ENCODE measurements at regions not wholly inside any gene's neighbourhood (a gene's known extent, or its start where the extent isn't known, plus 50 kb on each side); places are given as distances from the start of the nearest gene placed in this dataset.

DNA sequence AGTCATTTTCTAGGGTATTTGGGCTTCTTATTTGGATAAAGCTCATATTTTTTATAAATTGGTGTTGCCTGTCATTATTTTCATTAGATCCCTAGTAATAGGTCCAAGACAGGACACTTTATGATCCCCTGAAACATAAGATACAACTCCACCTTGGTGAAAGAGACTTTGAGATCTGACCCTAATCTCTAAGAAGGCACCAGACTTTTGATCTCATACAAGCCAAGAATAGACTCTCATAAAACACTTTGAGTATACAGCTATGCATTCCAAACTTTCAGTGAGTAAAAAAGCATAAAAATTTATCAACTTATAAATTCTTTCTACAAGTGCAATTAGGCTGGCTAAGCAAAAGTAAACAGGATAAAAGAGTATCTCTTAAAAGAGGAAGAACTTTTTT lies 451.2 kb downstream of the MN1 start:
- Histone ChIP-seq H3K4me3 (no peak overlapping the region), H3K9me3 (peaks cover 4% of the 10 kb centered on the region), H3K36me3 (ENCODE audit: low read depth) (no peaks in the 10 kb centered on the region), H3K4me1 (ENCODE audit: low read depth) (no peaks in the 10 kb centered on the region)
- intact Hi-C loops (cut with DNase I, micrococcal nuclease): no loop called here
- DNase-seq (no peak), ATAC-seq (no peak)
- TF ChIP-seq, protein P1, sequence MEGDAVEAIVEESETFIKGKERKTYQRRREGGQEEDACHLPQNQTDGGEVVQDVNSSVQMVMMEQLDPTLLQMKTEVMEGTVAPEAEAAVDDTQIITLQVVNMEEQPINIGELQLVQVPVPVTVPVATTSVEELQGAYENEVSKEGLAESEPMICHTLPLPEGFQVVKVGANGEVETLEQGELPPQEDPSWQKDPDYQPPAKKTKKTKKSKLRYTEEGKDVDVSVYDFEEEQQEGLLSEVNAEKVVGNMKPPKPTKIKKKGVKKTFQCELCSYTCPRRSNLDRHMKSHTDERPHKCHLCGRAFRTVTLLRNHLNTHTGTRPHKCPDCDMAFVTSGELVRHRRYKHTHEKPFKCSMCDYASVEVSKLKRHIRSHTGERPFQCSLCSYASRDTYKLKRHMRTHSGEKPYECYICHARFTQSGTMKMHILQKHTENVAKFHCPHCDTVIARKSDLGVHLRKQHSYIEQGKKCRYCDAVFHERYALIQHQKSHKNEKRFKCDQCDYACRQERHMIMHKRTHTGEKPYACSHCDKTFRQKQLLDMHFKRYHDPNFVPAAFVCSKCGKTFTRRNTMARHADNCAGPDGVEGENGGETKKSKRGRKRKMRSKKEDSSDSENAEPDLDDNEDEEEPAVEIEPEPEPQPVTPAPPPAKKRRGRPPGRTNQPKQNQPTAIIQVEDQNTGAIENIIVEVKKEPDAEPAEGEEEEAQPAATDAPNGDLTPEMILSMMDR (IDR thresholded peaks at IDR 0.05): no peak

DNA sequence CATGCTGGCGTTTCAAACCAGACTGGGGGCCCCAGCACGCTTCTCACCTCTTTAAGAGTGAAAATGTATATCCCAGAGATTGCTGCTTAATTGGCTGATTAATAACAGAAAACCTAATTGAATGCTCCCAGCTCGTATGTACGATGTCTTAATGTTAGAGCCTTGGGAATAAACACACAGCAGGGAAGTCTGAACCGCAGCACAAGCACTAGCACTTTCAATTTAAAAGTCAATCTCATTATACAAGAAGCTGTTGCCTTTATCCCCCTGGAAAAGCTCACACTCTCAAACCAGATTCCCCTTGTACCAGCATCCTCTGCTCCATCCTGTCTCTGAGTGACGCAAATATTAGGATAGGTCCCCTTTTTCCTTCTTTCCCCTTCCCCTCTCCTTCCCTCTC lies 449.1 kb downstream of the MN1 start:
- no peak for DNase-seq
- Histone ChIP-seq H3K9me3 (peaks cover 4% of the 10 kb centered on the region), H3K36me3 (ENCODE audit: low read depth) (no peaks in the 10 kb centered on the region), H3K4me1 (ENCODE audit: low read depth) (no peaks in the 10 kb centered on the region), H3K4me3 (no peak overlapping the region)
- no peak for ATAC-seq
- TF ChIP-seq, protein P1 (IDR thresholded peaks at IDR 0.05): no peak
- intact Hi-C loops (cut with DNase I, micrococcal nuclease): no loop called here

DNA sequence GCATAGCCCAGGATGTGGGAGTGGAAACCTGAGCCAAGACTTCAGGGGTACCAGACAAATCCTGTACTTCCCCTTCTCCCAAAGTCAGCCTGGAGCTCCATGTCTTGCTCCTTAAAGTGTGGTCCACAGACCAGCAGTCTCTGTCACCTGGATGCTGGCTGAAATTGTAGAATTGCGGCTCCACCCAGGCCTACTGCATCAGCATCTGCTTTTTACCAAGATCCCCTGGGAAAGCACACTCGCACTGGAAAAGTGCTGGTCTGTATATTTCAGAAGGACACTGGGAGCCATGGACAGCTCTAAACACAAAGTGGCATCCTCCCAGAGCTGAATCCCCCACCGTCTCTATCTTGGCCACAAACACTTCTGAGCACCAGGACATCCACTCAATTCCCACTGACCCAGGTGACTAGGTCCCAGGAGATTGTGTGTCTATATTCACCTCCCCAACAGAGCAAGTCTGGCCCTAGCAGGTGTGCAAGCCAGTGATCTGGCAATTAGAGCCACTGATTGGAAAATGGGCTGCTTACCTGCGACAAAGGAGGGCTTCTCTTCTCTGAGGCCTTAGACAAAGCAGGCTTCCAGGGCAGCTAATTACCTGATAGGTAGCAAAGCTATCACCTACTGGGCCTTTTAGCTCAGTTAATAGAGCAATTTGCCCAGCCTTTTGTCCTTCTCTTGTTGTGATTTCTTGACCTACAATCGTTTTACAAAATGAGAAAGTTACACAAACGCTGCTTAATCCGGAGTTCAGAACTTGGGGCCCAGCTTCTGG lies 443.3 kb downstream of the MN1 start:
- Histone ChIP-seq H3K4me1 (ENCODE audit: low read depth) (no peaks in the 10 kb centered on the region), H3K9me3 (no peaks in the 10 kb centered on the region), H3K4me3 (no peak overlapping the region), H3K36me3 (ENCODE audit: low read depth) (no peaks in the 10 kb centered on the region)
- ATAC-seq (no peak), DNase-seq (no peak)
- TF ChIP-seq, protein P1 (IDR thresholded peaks at IDR 0.05): no peak
- intact Hi-C loops (cut with DNase I, micrococcal nuclease): no loop called here

DNA sequence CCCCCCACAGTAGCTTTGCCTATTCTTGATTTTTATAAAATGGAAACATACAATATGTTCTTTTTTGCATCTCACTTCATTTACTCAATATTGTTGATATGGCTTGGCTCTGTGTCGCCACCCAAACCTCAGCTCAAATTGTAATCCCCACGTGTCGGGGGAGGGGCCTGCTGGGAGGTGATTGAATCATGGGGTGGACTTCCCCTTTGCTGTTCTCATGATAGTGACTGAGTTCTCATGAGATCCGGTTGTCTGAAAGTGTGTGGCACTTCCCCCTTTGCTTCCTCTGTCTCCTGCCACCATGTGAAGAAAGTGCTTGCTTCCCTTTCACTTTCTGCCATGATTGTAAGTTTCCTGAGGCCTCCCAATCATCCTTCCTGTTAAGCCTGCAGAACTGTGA lies 431.3 kb downstream of the MN1 start:
- H3K4me1 ChIP-seq (ENCODE audit: low read depth): no peaks in the 10 kb centered on the region
- H3K9me3 ChIP-seq: no peaks in the 10 kb centered on the region
- DNase-seq: no peak
- H3K36me3 ChIP-seq (ENCODE audit: low read depth): no peaks in the 10 kb centered on the region
- no peak overlapping the region for H3K4me3 ChIP-seq
- TF ChIP-seq, protein P1 (IDR thresholded peaks at IDR 0.05): no peak
- intact Hi-C loops (cut with DNase I, micrococcal nuclease): no loop called here
- ATAC-seq: no peak

DNA sequence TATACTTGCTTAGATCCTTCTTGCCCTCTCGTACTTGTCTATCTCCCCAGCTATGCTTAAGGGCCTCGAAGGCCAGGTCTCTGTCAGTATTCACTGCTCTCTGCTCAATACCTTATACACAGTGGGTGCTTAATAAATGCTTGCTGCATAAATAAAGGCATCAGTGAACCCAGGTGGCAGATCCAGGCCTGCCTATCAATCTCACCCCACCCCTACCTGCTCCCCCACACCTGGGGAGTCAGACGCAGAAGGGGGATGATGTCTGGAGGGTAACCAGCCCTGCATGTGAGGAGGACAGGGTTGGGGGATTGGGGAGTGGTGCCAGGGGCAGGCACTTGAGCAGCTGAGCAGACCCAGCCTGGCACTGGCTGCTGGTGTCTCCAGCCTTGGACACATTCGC lies 430.6 kb downstream of the MN1 start:
- no peaks in the 10 kb centered on the region for H3K36me3 ChIP-seq (ENCODE audit: low read depth)
- no peak for ATAC-seq
- no peaks in the 10 kb centered on the region for H3K4me1 ChIP-seq (ENCODE audit: low read depth)
- no peaks in the 10 kb centered on the region for H3K9me3 ChIP-seq
- TF ChIP-seq, protein P1 (IDR thresholded peaks at IDR 0.05): no peak
- H3K4me3 ChIP-seq: no peak overlapping the region
- intact Hi-C loops (cut with DNase I, micrococcal nuclease): no loop called here
- DNase-seq: no peak

DNA sequence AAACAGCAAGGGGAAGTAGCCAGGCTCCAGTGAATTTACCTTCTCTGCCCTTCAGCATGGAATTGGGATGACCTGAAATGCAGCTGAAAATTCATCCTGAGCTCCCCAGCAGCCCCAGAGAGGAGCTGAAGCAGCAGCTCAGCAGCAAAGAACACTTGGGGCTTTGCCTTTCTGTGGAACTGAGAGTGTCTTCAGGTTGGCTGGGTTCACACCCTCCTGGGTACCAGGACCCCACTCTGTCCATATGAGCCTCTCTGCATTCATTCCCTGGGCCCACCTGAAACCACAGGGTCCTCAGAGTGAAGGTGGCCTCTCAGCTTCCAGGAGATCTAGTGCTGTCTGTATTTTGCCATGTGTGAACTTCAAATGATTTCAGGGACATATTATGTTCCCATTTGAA lies 429.2 kb downstream of the MN1 start:
- DNase-seq (no peak), ATAC-seq (no peak)
- no peaks in the 10 kb centered on the region for H3K4me1 ChIP-seq (ENCODE audit: low read depth)
- no peak overlapping the region for H3K4me3 ChIP-seq
- H3K36me3 ChIP-seq (ENCODE audit: low read depth): no peaks in the 10 kb centered on the region
- TF ChIP-seq, protein P1 (IDR thresholded peaks at IDR 0.05): no peak
- H3K9me3 ChIP-seq: no peaks in the 10 kb centered on the region
- intact Hi-C loops (cut with DNase I, micrococcal nuclease): no loop called here
